Transverse colon (tissue), 4 donors: ENCODE measurements at regions not wholly inside any gene's neighbourhood (a gene's known extent, or its start where the extent isn't known, plus 50 kb on each side); places are given as distances from the start of the nearest gene placed in this dataset.

ENCODE experiments used
- DNase-seq: peaks from one replicate; pipeline ENCODE4 v3.0.0-alpha.2; 2019
- H3K27ac ChIP-seq, 4 donors: fragments of 200-600 bp; sonication (generic); 2 replicates each; pipeline ENCODE4 v1.5.1; 2016 to 2018; ENCODE audit warnings: inconsistent platforms in 4 of 4
- H3K27me3 ChIP-seq: fragments of 200-600 bp; sonication (generic); 2 replicates; pipeline ENCODE4 v1.5.1; 2017; ENCODE audit warnings: inconsistent platforms
- H3K36me3 ChIP-seq, 4 donors: fragments of 200-600 bp; sonication (generic); 2 replicates each; pipeline ENCODE4 v1.5.1; 2017 to 2019; ENCODE audit warnings: inconsistent platforms in 4 of 4
- H3K4me1 ChIP-seq, 4 donors: fragments of 200-600 bp; sonication (generic); 2 replicates each; pipeline ENCODE4 v1.5.1; 2017 to 2020; ENCODE audit warnings: inconsistent platforms in 4 of 4
- H3K4me3 ChIP-seq, 4 donors: fragments of 200-600 bp; sonication (generic); 1 replicate in 1 of 4; 2 replicates in 3 of 4; pipeline versions ENCODE4 v1.5.1 to v1.6.1; 2017 to 2019; ENCODE audit warnings: inconsistent platforms in 4 of 4
- H3K9me3 ChIP-seq, 2 donors: fragments of 200-600 bp; sonication (generic); 2 replicates each; pipeline ENCODE4 v1.5.1; 2017 to 2019; ENCODE audit warnings: inconsistent platforms in 2 of 2
- CTCF ChIP-seq, 5 experiments: fragments of 200-600 bp in 3 of 5; fragments of 450-650 bp in 2 of 5; sonication (generic) in 3 of 5; IDR thresholded peaks; 1 replicate in 2 of 5; 2 replicates in 3 of 5; pipeline ENCODE4 v1.5.1; 2016 to 2017; ENCODE audit warnings: antibody characterized with exemption in 5 of 5, inconsistent platforms in 3 of 5, mild to moderate bottlenecking in 2 of 5, moderate library complexity in 1 of 5
- EP300 ChIP-seq: sonication (generic); formaldehyde crosslinking; IDR thresholded peaks from one replicate; pipeline ENCODE4 v1.6.1; 2017; ENCODE audit warnings: antibody characterized with exemption, low read depth
- POLR2A ChIP-seq: fragments of 450-650 bp; IDR thresholded peaks from one replicate; pipeline ENCODE4 v1.6.1; 2016; ENCODE audit warnings: antibody characterized with exemption, mild to moderate bottlenecking, moderate library complexity
- POLR2AphosphoS5 ChIP-seq, 3 donors: sonication (generic); formaldehyde crosslinking; IDR thresholded peaks; one replicate each; pipeline ENCODE4 v1.6.1; 2016; ENCODE audit warnings: antibody characterized with exemption in 3 of 3
- WGBS, 2 donors: methylation state at CpG; one replicate each; pipeline ENCODE4 v1.1.5; 2018; ENCODE audit warnings: low coverage in 1 of 2; 5-methylcytosine and 5-hydroxymethylcytosine counted together
- in situ Hi-C, 4 donors: fragments of 200-750 bp; cut with MboI; loops; one replicate each; pipeline versions ENCODE4 v1.15.0 to v1.15.1; 2017; ENCODE audit warnings: low sequenced_read_pairs in 3 of 4, low pct_ligation_motif_present in 1 of 4, low pct_unique_long_range_greater_than_20kb in 1 of 4
- intact Hi-C: fragments of 100-400 bp; cut with DNase I; formaldehyde crosslinking; loops from one replicate; pipeline ENCODE4 v1.15.1; 2023; ENCODE audit warnings: low total_unique reads

DNA sequence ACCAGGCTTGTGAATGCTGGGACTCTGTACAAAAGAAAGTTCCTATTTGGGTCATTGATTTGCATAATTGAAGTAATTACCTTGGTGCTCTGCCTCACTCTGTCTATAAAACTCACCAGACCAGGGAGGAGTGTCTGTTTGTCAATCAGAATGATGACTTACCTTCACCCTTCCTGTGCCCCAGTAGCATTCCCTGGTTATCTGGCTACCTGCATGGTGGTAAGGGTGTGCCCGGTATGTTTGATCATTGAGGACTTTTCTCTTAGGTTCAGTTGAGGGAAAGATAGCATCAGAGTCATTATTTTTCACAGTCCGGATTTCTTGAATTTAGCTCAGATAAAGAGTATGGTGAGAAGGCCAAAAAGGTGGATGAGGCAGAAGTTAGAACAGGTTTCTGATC is 190.0 kb downstream of the BRINP2 start:
- in situ Hi-C loops: no loop called here
- DNase-seq: no peak

DNA sequence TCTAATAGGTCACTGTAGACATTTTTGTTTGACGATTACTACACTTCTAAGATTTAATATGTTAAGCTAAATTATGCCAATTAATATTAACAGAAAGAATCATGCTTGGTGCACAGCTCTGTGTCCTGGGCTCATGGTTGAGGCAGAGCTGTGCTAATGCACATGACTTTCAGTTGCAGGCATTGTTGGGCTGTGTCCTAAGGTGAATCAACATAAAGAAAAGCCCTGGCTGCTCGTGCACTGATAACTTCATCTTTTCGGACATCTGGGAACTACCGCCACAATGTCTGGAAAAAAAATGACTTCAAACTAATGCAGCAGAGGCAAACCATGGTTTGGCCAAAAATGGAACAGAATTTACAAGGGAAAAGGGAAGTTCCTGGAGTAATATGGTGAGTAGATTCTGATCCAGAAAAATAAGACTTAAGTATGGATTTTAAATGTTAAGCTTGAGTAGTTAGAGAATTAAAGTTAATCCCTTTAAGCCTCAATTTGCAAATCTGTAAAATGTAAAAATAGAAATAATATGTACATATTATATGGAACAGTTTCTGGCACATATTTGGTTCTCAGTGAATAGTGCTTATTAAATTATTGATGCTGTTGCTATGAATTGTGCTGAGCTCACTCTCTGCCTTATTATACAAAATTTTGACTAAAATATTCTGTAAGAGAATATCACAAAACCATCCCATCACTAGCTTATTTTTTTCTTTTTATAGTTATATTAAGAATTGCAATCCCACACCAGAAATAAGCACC is 186.1 kb downstream of the BRINP2 start:
- TF ChIP-seq EP300 (no peak), CTCF (IDR thresholded peaks at IDR 0.05) (no peak), POLR2AphosphoS5 (IDR thresholded peaks at IDR 0.05) (no peak), POLR2A (no peak)
- no peaks in the 10 kb centered on the region for H3K4me1 ChIP-seq
- intact Hi-C loops (no loop called here), in situ Hi-C loops (no loop called here)
- H3K27me3 ChIP-seq: no peaks in the 10 kb centered on the region
- H3K27ac ChIP-seq: no peak overlapping the region
- no peak overlapping the region for H3K4me3 ChIP-seq
- no peaks in the 10 kb centered on the region for H3K36me3 ChIP-seq
- DNase-seq: no peak
- 68% methylated on average over 4 of the region's 4 CpGs; no CpG with 5 or more reads in 1 of the 2 donors for WGBS, 2 donors
- no peaks in the 10 kb centered on the region for H3K9me3 ChIP-seq

More for the DNA sequence above, 190.0 kb downstream of the BRINP2 start:
- Histone ChIP-seq H3K4me1 (no peaks in the 10 kb centered on the region), H3K27me3 (no peaks in the 10 kb centered on the region), H3K9me3 (no peaks in the 10 kb centered on the region), H3K27ac (no peak overlapping the region), H3K36me3 (no peaks in the 10 kb centered on the region), H3K4me3 (no peak overlapping the region)
- no peak for TF ChIP-seq EP300
- no peak for TF ChIP-seq CTCF (IDR thresholded peaks at IDR 0.05)
- TF ChIP-seq POLR2AphosphoS5 (IDR thresholded peaks at IDR 0.05): no peak
- TF ChIP-seq POLR2A: no peak
- WGBS, 2 donors: 68% methylated on average over 2 of the region's 2 CpGs; no CpG with 5 or more reads in 1 of the 2 donors
- intact Hi-C loops: no loop called here

- in situ Hi-C loops: no loop called here
- Histone ChIP-seq H3K4me3 (no peak overlapping the region), H3K4me1 (peaks cover 0 to 6% (median 2%) of the 10 kb centered on the region in 4 donors), H3K36me3 (no peaks in the 10 kb centered on the region), H3K27me3 (no peaks in the 10 kb centered on the region), H3K9me3 (no peaks in the 10 kb centered on the region), H3K27ac (no peak overlapping the region)
- WGBS, 2 donors: 0 to 25% methylated on average over 2 of the region's 2 CpGs
- intact Hi-C loops: no loop called here
- peak; percentile 21 for DNase-seq
- TF ChIP-seq CTCF (IDR thresholded peaks at IDR 0.05) (peak in 4 of 5 experiments; percentile 35 to 48 (median 45)), POLR2A (no peak)
Measured at GRCh38 chr1:177355575-177355974, 184.8 kb downstream of the BRINP2 start.

- intact Hi-C loops (no loop called here), in situ Hi-C loops (no loop called here)
- no peak overlapping the region for H3K27ac ChIP-seq
- no peak for DNase-seq
- H3K36me3 ChIP-seq: no peaks in the 10 kb centered on the region
- no peak overlapping the region for H3K4me3 ChIP-seq
- H3K27me3 ChIP-seq: no peaks in the 10 kb centered on the region
- TF ChIP-seq POLR2AphosphoS5 (IDR thresholded peaks at IDR 0.05) (no peak), CTCF (IDR thresholded peaks at IDR 0.05) (no peak), EP300 (no peak), POLR2A (no peak)
- H3K9me3 ChIP-seq: no peaks in the 10 kb centered on the region
- H3K4me1 ChIP-seq: peaks cover 0 to 7% (median 2%) of the 10 kb centered on the region in 4 donors
- 64 to 100% methylated on average over 1 to 3 of the region's 3 CpGs for WGBS, 2 donors
Measured at GRCh38 chr1:177354247-177354646, 183.5 kb downstream of the BRINP2 start.
